HCT116 (cell line): ENCODE measurements at regions not wholly inside any gene's neighbourhood (a gene's known extent, or its start where the extent isn't known, plus 50 kb on each side); places are given as distances from the start of the nearest gene placed in this dataset.

ENCODE experiments used
- ATAC-seq: fragments of 200-7000 bp; cut with Tn5 transposase; 2 replicates; pipeline ENCODE4 v1.9.1; 2020; ENCODE audit warnings: mild to moderate bottlenecking, moderate library complexity
- BruUV-seq: library from RNA; stranded (reverse); fragments of 400-500 nt; replicated peaks from 2 replicates; lab custom pipeline; 2021; lab: Mats Ljungman, UMichigan
- CTCF ChIA-PET: fragments of 300-600 bp; sonication (Branson Sonifier 250); formaldehyde crosslinking; loops from one replicate; lab custom pipeline; 2021; ENCODE audit warnings: antibody characterized with exemption; lab: Charles Lee
- POLR2A ChIA-PET: fragments of 300-600, 350-600 bp; sonication (Branson Sonifier 250); formaldehyde crosslinking; loops from one replicate; lab custom pipeline; 2021; ENCODE audit warnings: antibody characterized with exemption; lab: Charles Lee
- RAD21 ChIA-PET, 2 experiments: fragments of 300-600 bp; sonication (Branson Sonifier 250); formaldehyde crosslinking; loops; one replicate each; lab custom pipeline; 2023; ENCODE audit warnings: low total read pairs in 2 of 2; ENCODE audit not compliant: uncharacterized antibody in 2 of 2, unreplicated experiment in 2 of 2, low non-redundant PET in 1 of 2; lab: Charles Lee
- DNase-seq: peaks from one replicate; pipeline ENCODE4 v3.0.0-alpha.2; 2010; ENCODE audit warnings: low read depth, low spot score
- H2AFZ ChIP-seq: fragments of 200-600 bp; shearing (Covaris generic), sonication (generic); 2 replicates; pipeline ENCODE4 v1.6.1; 2017; ENCODE audit warnings: low read depth, mixed run types, mixed read lengths, antibody characterized with exemption, low read length; ENCODE audit not compliant: poor library complexity, severe bottlenecking
- H3K27ac ChIP-seq: 2 replicates; pipeline ENCODE4 v1.5.1; 2012; ENCODE audit warnings: low read depth, low read length
- H3K27me3 ChIP-seq: fragments of 200-600 bp; sonication (generic); 2 replicates; pipeline ENCODE4 v1.6.1; 2016; ENCODE audit warnings: mixed run types, low read length, mixed read lengths; ENCODE audit not compliant: insufficient read depth
- H3K36me3 ChIP-seq, 2 experiments: fragments of 200-500 bp in 1 of 2; fragments of 200-600 bp in 1 of 2; sonication (Bioruptor generic) in 1 of 2; sonication (generic) in 1 of 2; 2 replicates each; pipeline versions ENCODE4 v1.5.1 to v1.6.1; 2014 to 2016; ENCODE audit warnings: low read length in 2 of 2, inconsistent platforms in 1 of 2, mixed read lengths in 1 of 2, mixed run types in 1 of 2; ENCODE audit not compliant: insufficient read depth in 2 of 2, control insufficient read depth in 1 of 2
- H3K4me1 ChIP-seq, 2 experiments: fragments of 200-600 bp in 1 of 2; sonication (generic) in 1 of 2; 2 replicates each; pipeline versions ENCODE4 v1.5.1 to v1.6.1; 2012 to 2017; ENCODE audit warnings: low read length in 2 of 2, inconsistent platforms in 1 of 2, mild to moderate bottlenecking in 1 of 2, mixed read lengths in 1 of 2, mixed run types in 1 of 2, moderate library complexity in 1 of 2; ENCODE audit not compliant: insufficient read depth in 2 of 2, control insufficient read depth in 1 of 2
- H3K4me2 ChIP-seq: fragments of 200-600 bp; sonication (generic); 2 replicates; pipeline ENCODE4 v1.6.1; 2017; ENCODE audit warnings: mixed run types, low read length, mixed read lengths
- H3K4me3 ChIP-seq, 2 experiments: fragments of 200-600 bp in 1 of 2; sonication (generic) in 1 of 2; replicated peaks in 1 of 2; 2 replicates each; pipeline ENCODE4 v1.5.1; 2011 to 2016; ENCODE audit warnings: low read length in 2 of 2, control low read depth in 1 of 2, low read depth in 1 of 2, mild to moderate bottlenecking in 1 of 2, mixed read lengths in 1 of 2, mixed run types in 1 of 2
- H3K79me2 ChIP-seq: fragments of 200-600 bp; sonication (generic); 2 replicates; pipeline ENCODE4 v1.6.1; 2017; ENCODE audit warnings: mild to moderate bottlenecking, mixed run types, low read length, moderate library complexity, mixed read lengths; ENCODE audit not compliant: insufficient read depth
- H3K9ac ChIP-seq: fragments of 200-600 bp; sonication (generic); 2 replicates; pipeline ENCODE4 v1.6.1; 2016; ENCODE audit warnings: low read length, mixed read lengths
- H3K9me2 ChIP-seq: fragments of 200-600 bp; sonication (generic), shearing (Covaris generic); 2 replicates; pipeline ENCODE4 v1.6.1; 2017; ENCODE audit warnings: mixed run types, mild to moderate bottlenecking, moderate library complexity; ENCODE audit not compliant: insufficient read depth
- H3K9me3 ChIP-seq, 2 experiments: fragments of 200-500 bp in 1 of 2; fragments of 200-600 bp in 1 of 2; sonication (Bioruptor generic) in 1 of 2; sonication (generic) in 1 of 2; 2 replicates each; pipeline ENCODE4 v1.6.1; 2014 to 2017; ENCODE audit warnings: low read length in 2 of 2, mixed read lengths in 2 of 2, inconsistent platforms in 1 of 2, low read depth in 1 of 2, mild to moderate bottlenecking in 1 of 2, mixed run types in 1 of 2, moderate library complexity in 1 of 2; ENCODE audit not compliant: control insufficient read depth in 1 of 2, insufficient read depth in 1 of 2
- H4K20me1 ChIP-seq: fragments of 200-600 bp; sonication (generic), shearing (Covaris generic); 2 replicates; pipeline ENCODE4 v1.6.1; 2017; ENCODE audit warnings: mixed run types, mild to moderate bottlenecking, moderate library complexity; ENCODE audit not compliant: insufficient read depth
- CBX3 ChIP-seq: IDR thresholded peaks from 2 replicates; pipeline ENCODE4 v1.6.1; 2012; ENCODE audit warnings: low read depth
- EGR1 ChIP-seq: IDR thresholded peaks from 2 replicates; pipeline ENCODE4 v1.6.1; 2012; ENCODE audit warnings: low read depth
- ELF1 ChIP-seq: IDR thresholded peaks from 2 replicates; pipeline ENCODE4 v1.6.1; 2012; ENCODE audit warnings: low read depth, borderline replicate concordance
- EZH2phosphoT487 ChIP-seq: fragments of 200-600 bp; IDR thresholded peaks from 2 replicates; pipeline ENCODE4 v1.6.1; 2018; ENCODE audit warnings: antibody characterized with exemption, borderline replicate concordance
- JUND ChIP-seq: IDR thresholded peaks from 2 replicates; pipeline ENCODE4 v1.6.1; 2012
- POLR2A ChIP-seq: IDR thresholded peaks from 2 replicates; pipeline ENCODE4 v1.7.0; 2011; ENCODE audit warnings: borderline replicate concordance; ENCODE audit not compliant: insufficient read depth, insufficient read length; ENCODE audit errors: extremely low read depth
- RAD21 ChIP-seq: IDR thresholded peaks from 2 replicates; pipeline ENCODE4 v1.6.1; 2012; ENCODE audit warnings: low read depth, mild to moderate bottlenecking
- REST ChIP-seq: IDR thresholded peaks from 2 replicates; pipeline ENCODE4 v1.6.1; 2012; ENCODE audit warnings: low read depth
- TCF7L2 ChIP-seq: IDR thresholded peaks from 2 replicates; pipeline ENCODE4 v1.7.0; 2011; ENCODE audit warnings: borderline replicate concordance, inconsistent platforms; ENCODE audit not compliant: insufficient read depth, insufficient read length; ENCODE audit errors: extremely low read depth
- ZFX ChIP-seq: fragments of 450-650 bp; IDR thresholded peaks from 2 replicates; pipeline ENCODE4 v1.6.1; 2017
- intact Hi-C: fragments of 100-400 bp; cut with micrococcal nuclease; formaldehyde crosslinking; loops from 2 replicates; pipeline ENCODE4 v1.10.0; 2022
- TF ChIP-seq, protein P1 (sequence below): IDR thresholded peaks from 2 replicates; pipeline ENCODE4 v1.6.1; 2011; ENCODE audit warnings: mild to moderate bottlenecking, low read length, moderate library complexity; ENCODE audit not compliant: insufficient replicate concordance; ENCODE audit errors: extremely low read depth
- TF ChIP-seq, protein P2 (sequence below), 3 experiments: fragments of 200-600 bp in 1 of 3; sonication (generic) in 1 of 3; IDR thresholded peaks in 2 of 3; conservative IDR thresholded peaks in 1 of 3; 2 replicates each; pipeline ENCODE4 v1.5.1; 2012 to 2017; ENCODE audit warnings: low read depth in 2 of 3, low read length in 2 of 3, antibody characterized with exemption in 1 of 3, borderline replicate concordance in 1 of 3, control low read depth in 1 of 3, mild to moderate bottlenecking in 1 of 3, mixed read lengths in 1 of 3, mixed run types in 1 of 3, moderate library complexity in 1 of 3; ENCODE audit not compliant: insufficient read depth in 1 of 3

DNA sequence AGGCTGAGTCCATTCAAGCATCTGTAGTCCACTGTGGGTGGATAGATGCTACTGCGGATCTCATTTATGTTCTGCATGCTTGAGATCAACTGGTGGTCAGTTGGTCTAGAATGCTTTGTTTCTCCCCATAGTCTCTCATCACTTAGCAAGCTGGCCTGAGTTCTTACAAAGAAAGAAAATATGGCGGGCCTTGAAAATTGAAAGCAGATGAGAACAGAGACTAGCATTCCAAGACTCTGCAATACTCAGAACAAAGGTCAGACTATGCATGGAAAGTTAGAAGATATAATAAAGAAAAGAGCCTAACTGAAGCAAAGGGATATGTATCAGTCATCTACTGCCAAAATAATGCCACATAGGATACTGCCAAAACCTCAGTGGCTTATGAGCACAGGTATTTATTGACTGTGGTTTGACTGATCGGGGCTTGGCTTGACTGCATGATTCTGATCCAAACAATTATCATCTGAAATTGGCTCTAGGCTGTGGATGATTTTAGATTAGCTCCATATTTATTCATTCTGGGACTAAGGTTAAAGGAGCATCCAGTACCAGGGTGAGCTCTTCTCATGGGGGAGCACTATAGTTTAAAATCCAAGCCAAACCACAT, 258.9 kb downstream of the TAF11L14 start:
- Histone ChIP-seq H3K36me3 (no peaks in the 10 kb centered on the region), H3K4me2 (no peak overlapping the region), H3K27ac (no peak overlapping the region), H3K9ac (no peak overlapping the region), H3K9me3 (peaks cover 13 to 15% of the 10 kb centered on the region in 2 experiments; a peak in 3 of 4 replicates), H3K4me3 (no peak overlapping the region), H3K27me3 (no peaks in the 10 kb centered on the region), H3K4me1 (no peaks in the 10 kb centered on the region), H3K79me2 (no peaks in the 10 kb centered on the region), H2AFZ (no peak overlapping the region), H4K20me1 (no peaks in the 10 kb centered on the region), H3K9me2 (no peaks in the 10 kb centered on the region)
- CTCF ChIA-PET, result no interaction called here
- DNase-seq, result no peak
- no TSS peak for BruUV-seq
- ATAC-seq, result no peak
- TF ChIP-seq EGR1 (no peak), REST (no peak), POLR2A (no peak), ZFX (no peak), ELF1 (no peak), JUND (no peak), CBX3 (no peak), RAD21 (no peak), TCF7L2 (no peak), EZH2phosphoT487 (no peak)
- TF ChIP-seq, protein P1, sequence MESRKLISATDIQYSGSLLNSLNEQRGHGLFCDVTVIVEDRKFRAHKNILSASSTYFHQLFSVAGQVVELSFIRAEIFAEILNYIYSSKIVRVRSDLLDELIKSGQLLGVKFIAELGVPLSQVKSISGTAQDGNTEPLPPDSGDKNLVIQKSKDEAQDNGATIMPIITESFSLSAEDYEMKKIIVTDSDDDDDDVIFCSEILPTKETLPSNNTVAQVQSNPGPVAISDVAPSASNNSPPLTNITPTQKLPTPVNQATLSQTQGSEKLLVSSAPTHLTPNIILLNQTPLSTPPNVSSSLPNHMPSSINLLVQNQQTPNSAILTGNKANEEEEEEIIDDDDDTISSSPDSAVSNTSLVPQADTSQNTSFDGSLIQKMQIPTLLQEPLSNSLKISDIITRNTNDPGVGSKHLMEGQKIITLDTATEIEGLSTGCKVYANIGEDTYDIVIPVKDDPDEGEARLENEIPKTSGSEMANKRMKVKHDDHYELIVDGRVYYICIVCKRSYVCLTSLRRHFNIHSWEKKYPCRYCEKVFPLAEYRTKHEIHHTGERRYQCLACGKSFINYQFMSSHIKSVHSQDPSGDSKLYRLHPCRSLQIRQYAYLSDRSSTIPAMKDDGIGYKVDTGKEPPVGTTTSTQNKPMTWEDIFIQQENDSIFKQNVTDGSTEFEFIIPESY, result no peak
- TF ChIP-seq, protein P2, sequence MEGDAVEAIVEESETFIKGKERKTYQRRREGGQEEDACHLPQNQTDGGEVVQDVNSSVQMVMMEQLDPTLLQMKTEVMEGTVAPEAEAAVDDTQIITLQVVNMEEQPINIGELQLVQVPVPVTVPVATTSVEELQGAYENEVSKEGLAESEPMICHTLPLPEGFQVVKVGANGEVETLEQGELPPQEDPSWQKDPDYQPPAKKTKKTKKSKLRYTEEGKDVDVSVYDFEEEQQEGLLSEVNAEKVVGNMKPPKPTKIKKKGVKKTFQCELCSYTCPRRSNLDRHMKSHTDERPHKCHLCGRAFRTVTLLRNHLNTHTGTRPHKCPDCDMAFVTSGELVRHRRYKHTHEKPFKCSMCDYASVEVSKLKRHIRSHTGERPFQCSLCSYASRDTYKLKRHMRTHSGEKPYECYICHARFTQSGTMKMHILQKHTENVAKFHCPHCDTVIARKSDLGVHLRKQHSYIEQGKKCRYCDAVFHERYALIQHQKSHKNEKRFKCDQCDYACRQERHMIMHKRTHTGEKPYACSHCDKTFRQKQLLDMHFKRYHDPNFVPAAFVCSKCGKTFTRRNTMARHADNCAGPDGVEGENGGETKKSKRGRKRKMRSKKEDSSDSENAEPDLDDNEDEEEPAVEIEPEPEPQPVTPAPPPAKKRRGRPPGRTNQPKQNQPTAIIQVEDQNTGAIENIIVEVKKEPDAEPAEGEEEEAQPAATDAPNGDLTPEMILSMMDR (IDR thresholded peaks at IDR 0.05 in 2 of 3, conservative IDR thresholded peaks at IDR 0.05 in 1 of 3; ENCODE audit: borderline replicate concordance in 1 of 3, insufficient read depth in 1 of 3, low read depth in 2 of 3, low read length in 2 of 3), result no peak
- intact Hi-C loops, result no loop called here
- RAD21 ChIA-PET, result no interaction called here
- POLR2A ChIA-PET, result no interaction called here
